COLO668 (cell line): ENCODE measurements at regions not wholly inside any gene's neighbourhood (a gene's known extent, or its start where the extent isn't known, plus 50 kb on each side); places are given as distances from the start of the nearest gene placed in this dataset.
"Not testable (repeated sequence)": the region's sequence is repeated elsewhere in the genome, so short reads cannot be mapped to it uniquely, and the experiment has no call there.

Experiments
- DNase-seq: peaks from one replicate; lab custom pipeline; 2025; ENCODE audit not compliant: unreplicated experiment; lab: John Stamatoyannopoulos, UW

GRCh38 chr6:81049425-81050042 lies 702.9 kb downstream of the TENT5A start:
- no peak for DNase-seq

DNA sequence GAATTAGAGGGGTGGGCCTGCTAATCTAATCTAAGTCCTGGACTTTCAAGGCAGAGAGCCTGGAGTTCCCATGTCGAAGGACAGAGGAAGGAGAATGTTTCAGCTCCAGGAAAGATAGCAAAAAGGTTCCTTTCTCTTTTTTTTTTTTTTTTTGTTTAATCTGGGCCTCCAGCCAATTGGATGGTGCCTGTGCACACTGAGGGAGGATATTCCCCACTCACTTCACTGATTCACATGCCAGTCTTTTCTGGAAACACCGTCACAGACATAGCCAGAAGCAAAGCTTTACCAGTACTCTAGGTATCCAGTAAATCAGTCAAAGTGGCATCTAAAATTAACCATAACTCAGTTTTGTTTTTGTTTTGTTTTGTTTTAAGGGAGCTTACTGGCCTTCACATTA lies 721.1 kb downstream of the TENT5A start:
- no peak for DNase-seq

DNA sequence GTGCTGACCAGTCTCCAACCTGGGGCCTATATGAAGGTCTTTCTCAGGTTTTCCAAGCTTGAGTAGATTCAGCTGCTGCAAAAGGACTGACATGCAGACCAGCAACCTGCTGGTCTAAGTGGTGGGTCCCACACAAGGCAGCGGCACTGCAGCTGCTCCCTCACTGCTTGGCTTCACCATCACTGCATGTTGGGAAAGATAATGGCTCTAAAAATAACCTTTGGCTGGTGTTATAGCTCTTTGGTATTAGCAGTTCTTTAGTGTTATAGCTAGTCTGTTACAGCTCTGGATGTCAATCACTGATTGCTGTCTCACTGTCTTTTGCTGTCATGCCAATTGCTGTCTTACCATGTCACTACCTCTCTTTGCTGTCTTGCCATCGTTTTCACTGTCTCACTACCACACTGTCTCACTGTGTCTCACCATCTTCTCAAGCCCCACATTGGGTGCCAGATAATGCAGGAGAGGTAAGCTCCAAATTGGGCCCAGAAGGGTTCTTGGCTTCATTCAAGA lies 726.4 kb downstream of the TENT5A start:
- DNase-seq, result no peak

GRCh38 chr6:81023709-81024108 lies 728.8 kb downstream of the TENT5A start:
- DNase-seq, result no peak

GRCh38 chr6:81023007-81023582 lies 729.4 kb downstream of the TENT5A start:
- no peak for DNase-seq

GRCh38 chr6:81017586-81017985 lies 734.9 kb downstream of the TENT5A start:
- not testable (repeated sequence) for DNase-seq

DNA sequence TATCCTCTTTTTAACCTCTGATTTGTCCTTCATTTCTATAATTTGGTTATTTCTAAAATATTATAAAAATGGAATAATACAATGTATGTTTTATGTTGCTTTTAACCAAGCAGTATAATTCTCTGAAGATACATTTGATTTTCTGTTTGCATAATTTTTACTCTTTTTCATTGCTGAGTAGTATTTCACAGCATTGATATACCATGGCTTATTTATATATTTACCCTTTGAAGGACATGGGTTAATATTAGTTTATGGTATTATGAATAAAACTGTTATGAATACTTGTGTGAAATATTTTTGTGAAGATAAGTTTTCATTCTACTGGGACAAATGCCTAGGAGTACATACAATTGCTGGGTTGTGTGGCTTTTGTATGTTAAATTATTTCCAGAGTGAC lies 748.6 kb downstream of the TENT5A start:
- no peak for DNase-seq

DNA sequence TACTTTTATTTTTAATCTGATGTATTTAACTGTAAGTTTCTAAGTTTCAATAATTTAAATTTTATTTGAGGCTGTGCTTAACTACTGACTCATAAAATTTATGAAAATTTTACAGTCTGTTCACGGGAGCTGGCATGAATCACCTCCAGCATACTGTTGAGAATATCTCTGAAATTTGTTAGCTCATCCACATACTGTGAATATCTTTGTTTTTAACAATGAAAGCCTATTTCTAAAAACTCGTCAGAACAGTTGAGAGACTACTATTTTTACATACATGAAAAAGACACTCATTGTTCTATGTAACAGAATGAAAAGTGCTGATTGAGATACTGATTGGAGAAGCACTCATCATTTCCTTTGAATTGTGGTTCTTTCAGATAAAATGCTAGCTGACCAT lies 749.3 kb downstream of the TENT5A start:
- DNase-seq, result no peak

GRCh38 chr6:81002126-81002525 lies 750.4 kb downstream of the TENT5A start:
- DNase-seq, result no peak

DNA sequence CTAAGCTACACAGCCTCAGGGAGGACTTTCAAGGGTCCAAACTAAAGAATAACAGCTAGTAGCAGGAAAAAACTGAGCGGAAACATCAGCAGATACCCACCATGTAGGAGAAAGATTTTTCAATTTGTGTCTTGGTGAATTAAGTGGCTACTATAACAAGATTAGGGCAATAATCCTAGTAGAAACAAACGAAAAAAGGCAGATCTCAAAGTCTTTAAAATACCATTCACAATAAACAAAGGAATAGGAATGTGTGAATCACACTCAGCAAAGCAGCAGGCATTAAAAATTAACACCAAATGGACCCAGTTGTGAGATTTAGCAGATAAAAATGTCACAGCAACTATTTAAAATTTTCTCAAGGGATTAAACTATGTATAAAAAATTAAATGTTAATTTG lies 761.2 kb downstream of the TENT5A start:
- DNase-seq, result no peak

GRCh38 chr6:80988892-80989291 lies 763.6 kb downstream of the TENT5A start:
- no peak for DNase-seq

- no peak for DNase-seq
Measured at GRCh38 chr6:80988286-80988685, 764.2 kb downstream of the TENT5A start.

DNA sequence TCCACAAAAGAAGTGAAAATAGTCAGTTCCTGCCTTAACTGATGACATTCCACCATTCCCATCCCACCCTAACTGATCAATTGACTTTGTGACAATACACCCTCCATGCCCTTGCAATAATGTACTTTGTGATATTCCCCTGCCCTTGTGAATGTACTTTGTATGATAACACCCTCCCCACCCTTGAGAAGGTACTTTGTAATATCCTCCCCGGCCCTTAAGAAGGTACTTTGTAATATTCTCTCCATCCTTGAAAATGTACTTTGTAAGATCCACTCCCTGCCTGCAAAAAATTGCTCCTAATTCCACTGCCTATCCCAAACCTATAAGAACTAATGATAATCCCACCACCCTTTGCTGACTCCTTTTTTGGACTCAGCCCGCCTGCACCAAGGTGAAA lies 771.3 kb downstream of the TENT5A start:
- DNase-seq, result not testable (repeated sequence)

DNA sequence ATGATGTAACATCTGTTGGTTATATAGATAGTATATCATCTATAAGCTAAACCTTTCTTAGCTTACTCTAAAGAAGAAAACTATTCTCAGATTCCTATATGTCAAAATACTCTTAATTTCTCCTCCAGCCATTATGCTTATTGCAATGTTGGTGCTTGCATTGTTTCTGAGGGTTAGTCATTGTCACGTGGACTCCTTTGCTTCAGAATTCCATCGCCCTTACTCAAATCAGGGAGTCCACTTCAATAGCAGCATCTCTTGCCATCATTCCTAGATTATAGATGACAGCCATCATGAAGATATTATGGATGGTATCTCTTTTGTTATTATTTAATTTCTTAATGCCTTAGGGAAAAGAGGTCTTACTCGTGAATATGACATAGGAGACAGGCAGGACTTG lies 776.1 kb downstream of the TENT5A start:
- DNase-seq, result no peak

DNA sequence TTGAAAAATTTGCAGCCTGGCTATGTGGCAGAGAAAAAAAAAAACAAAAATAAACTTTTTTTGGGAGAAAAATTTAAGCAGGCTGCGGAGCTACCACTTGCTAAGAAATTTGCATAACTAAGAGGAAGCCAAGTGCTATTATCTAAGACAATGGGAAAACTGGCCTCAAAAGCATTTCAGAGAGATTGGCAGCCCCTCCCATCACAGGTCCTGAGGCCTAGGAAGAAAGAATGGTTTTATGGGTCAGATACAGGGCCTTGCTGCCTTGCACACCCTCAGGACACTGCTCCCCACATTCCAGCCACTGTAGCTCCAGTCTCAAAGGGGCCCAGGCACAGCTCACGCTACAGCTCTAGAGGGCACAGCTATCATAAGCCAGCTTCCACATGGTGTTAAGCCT lies 777.9 kb downstream of the TENT5A start:
- no peak for DNase-seq

- peak; percentile 6 for DNase-seq
Measured at GRCh38 chr6:80969439-80969838, 783.0 kb downstream of the TENT5A start.

- DNase-seq, result no peak
Measured at GRCh38 chr6:80967609-80968008, 784.9 kb downstream of the TENT5A start.

GRCh38 chr6:80962382-80962781 lies 790.1 kb downstream of the TENT5A start:
- no peak for DNase-seq

- DNase-seq, result no peak
Measured at GRCh38 chr6:80961166-80961565, 791.3 kb downstream of the TENT5A start.

- no peak for DNase-seq
Measured at GRCh38 chr6:80959034-80959433, 793.4 kb downstream of the TENT5A start.

GRCh38 chr6:80956898-80957297 lies 795.6 kb downstream of the TENT5A start:
- no peak for DNase-seq

- not testable (repeated sequence) for DNase-seq
Measured at GRCh38 chr6:80952479-80952878, 800.0 kb downstream of the TENT5A start.

DNA sequence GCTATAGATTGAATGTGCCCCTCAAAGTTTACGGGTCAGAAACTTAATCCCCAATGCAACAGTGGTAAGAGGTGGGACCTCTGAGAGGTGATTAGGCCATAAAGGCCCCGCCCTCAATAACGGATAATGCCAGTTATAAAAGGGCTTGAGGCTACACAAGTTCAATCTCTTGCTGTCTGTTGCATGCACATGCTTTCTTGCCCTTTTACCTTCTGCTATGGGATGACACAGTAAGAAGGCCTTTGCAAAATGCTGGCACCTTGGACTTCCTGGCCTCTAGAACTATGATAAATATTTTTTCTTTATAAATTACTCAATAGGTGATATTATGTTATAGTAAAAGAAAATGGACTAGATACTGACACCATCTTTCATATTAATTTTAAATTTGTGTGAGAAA lies 806.1 kb downstream of the TENT5A start:
- no peak for DNase-seq
